ENCODE measurements at regions not wholly inside any gene's neighbourhood (a gene's known extent, or its start where the extent isn't known, plus 50 kb on each side); places are given as distances from the start of the nearest gene placed in this dataset.

DNA sequence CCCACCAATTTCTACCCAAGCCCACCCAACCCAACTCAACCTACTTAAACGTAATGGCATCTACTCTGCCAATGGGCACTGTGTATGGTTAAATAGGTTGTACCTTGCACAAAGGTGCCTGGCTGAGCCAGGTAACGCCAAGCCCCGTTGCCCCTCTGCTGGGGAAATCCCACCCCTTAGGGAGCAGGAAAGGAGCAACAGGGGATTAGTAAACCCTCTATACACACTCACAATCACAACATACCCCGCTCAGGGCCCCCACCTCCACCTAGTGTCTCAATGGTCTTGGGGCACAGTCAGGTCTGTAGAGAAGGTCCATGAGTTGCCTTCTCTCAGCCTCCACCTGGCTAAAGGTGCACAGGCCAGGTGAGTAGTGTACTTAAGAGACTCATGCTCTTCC is 74.3 kb upstream of the PCBD1 start:
- Histone ChIP-seq H3K36me3 (replicated peaks) (no peaks in the 10 kb centered on the region), H3K27ac (no peak overlapping the region), H3K4me3 (ENCODE audit: low read depth, low read length) (no peak overlapping the region), H3K27me3 (replicated peaks) (peaks cover 9% of the 10 kb centered on the region)
- no peak for DNase-seq
- TF ChIP-seq, protein P1, sequence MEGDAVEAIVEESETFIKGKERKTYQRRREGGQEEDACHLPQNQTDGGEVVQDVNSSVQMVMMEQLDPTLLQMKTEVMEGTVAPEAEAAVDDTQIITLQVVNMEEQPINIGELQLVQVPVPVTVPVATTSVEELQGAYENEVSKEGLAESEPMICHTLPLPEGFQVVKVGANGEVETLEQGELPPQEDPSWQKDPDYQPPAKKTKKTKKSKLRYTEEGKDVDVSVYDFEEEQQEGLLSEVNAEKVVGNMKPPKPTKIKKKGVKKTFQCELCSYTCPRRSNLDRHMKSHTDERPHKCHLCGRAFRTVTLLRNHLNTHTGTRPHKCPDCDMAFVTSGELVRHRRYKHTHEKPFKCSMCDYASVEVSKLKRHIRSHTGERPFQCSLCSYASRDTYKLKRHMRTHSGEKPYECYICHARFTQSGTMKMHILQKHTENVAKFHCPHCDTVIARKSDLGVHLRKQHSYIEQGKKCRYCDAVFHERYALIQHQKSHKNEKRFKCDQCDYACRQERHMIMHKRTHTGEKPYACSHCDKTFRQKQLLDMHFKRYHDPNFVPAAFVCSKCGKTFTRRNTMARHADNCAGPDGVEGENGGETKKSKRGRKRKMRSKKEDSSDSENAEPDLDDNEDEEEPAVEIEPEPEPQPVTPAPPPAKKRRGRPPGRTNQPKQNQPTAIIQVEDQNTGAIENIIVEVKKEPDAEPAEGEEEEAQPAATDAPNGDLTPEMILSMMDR (IDR thresholded peaks at IDR 0.05; ENCODE audit: low read depth, low read length, missing control alignments) = no peak
- in situ Hi-C loops (cut with HindIII; ENCODE audit: low pct_ligation_motif_present, low sequenced_read_pairs) = no loop called here

- no peak for DNase-seq
- TF ChIP-seq, protein P1 (IDR thresholded peaks at IDR 0.05; ENCODE audit: low read depth, low read length, missing control alignments) = no peak
- Histone ChIP-seq H3K36me3 (replicated peaks) (no peaks in the 10 kb centered on the region), H3K27me3 (replicated peaks) (peaks cover 9% of the 10 kb centered on the region), H3K4me3 (ENCODE audit: low read depth, low read length) (no peak overlapping the region), H3K27ac (no peak overlapping the region)
- in situ Hi-C loops (cut with HindIII; ENCODE audit: low pct_ligation_motif_present, low sequenced_read_pairs) = no loop called here
These were observed 74.9 kb upstream of the PCBD1 start for GRCh38 chr10:70963271-70963670.

DNA sequence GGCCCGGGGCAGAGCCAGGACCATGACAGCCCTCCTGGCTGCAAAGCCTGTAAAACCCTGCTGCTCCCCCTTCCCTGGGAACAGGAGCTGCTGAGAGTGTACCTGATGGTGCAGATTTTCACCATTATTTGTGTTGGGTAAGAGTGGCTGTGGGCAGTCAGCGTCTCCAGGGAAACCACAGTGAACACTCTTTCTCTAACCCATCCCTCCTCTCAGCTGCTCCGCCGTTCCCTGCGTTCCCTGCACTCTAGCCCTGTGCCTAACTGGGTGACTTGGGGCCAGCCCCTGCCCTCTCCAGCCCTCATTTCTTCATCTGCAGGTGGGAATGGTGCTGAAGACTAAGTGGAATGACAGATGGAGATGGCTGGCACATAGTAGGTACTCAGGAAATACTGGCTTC is 75.9 kb upstream of the PCBD1 start:
- TF ChIP-seq, protein P1 (IDR thresholded peaks at IDR 0.05; ENCODE audit: low read depth, low read length, missing control alignments) = no peak
- in situ Hi-C loops (cut with HindIII; ENCODE audit: low pct_ligation_motif_present, low sequenced_read_pairs) = no loop called here
- Histone ChIP-seq H3K36me3 (replicated peaks) (no peaks in the 10 kb centered on the region), H3K4me3 (ENCODE audit: low read depth, low read length) (no peak overlapping the region), H3K27ac (no peak overlapping the region), H3K27me3 (replicated peaks) (peaks cover 9% of the 10 kb centered on the region)
- no peak for DNase-seq

GRCh38 chr10:70964881-70965280 is 76.5 kb upstream of the PCBD1 start:
- no peak overlapping the region for H3K27ac ChIP-seq
- H3K36me3 ChIP-seq (replicated peaks) = no peaks in the 10 kb centered on the region
- TF ChIP-seq, protein P1 (IDR thresholded peaks at IDR 0.05; ENCODE audit: low read depth, low read length, missing control alignments) = no peak
- no peak for DNase-seq
- in situ Hi-C loops (cut with HindIII; ENCODE audit: low pct_ligation_motif_present, low sequenced_read_pairs) = no loop called here
- peaks cover 9% of the 10 kb centered on the region for H3K27me3 ChIP-seq (replicated peaks)
- no peak overlapping the region for H3K4me3 ChIP-seq (ENCODE audit: low read depth, low read length)

DNA sequence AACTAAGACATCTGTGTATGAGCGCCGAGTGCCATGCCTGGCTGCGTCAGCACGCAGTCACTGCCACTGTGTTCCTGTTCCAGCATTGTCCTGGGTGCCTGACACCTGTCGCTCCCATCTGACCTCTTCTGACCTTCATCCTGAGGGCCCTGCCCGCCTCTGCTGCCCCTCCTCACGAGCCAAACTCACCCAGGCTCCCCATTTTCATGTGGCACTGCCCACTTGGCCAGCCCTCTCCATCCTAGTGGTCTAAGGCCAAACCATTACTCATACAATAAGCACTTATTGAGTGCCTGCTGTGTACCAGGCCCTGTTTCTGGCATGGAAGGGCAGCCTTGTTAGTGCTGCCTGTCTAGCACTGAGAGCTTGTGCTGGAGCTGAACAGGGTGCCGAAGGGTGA is 77.2 kb upstream of the PCBD1 start:
- TF ChIP-seq, protein P1 (IDR thresholded peaks at IDR 0.05; ENCODE audit: low read depth, low read length, missing control alignments) = no peak
- in situ Hi-C loops (cut with HindIII; ENCODE audit: low pct_ligation_motif_present, low sequenced_read_pairs) = no loop called here
- Histone ChIP-seq H3K36me3 (replicated peaks) (no peaks in the 10 kb centered on the region), H3K4me3 (ENCODE audit: low read depth, low read length) (no peak overlapping the region), H3K27ac (no peak overlapping the region), H3K27me3 (replicated peaks) (peaks cover 9% of the 10 kb centered on the region)
- no peak for DNase-seq

Data from brain microvascular endothelial cell (primary cell).